ENCODE measurements at regions not wholly inside any gene's neighbourhood (a gene's known extent, or its start where the extent isn't known, plus 50 kb on each side); places are given as distances from the start of the nearest gene placed in this dataset.

GRCh38 chr1:229070168-229070567 lies 200.7 kb upstream of the RAB4A start:
- intact Hi-C loops (cut with micrococcal nuclease; ENCODE audit: unreplicated experiment) (no loop called here), in situ Hi-C loops (cut with HindIII; ENCODE audit: low pct_unique_long_range_greater_than_20kb, low sequenced_read_pairs) (no loop called here)
- DNase-seq (ENCODE audit: low read depth, low spot score) (no peak), ATAC-seq (no peak)
- H3K27me3 ChIP-seq (ENCODE audit: control insufficient read depth, insufficient read depth, low read length) = peaks cover 2% of the 10 kb centered on the region; the same call in 1 of the 2 replicates
- H3K4me1 ChIP-seq (ENCODE audit: control insufficient read depth, insufficient read depth, low read length) = no peaks in the 10 kb centered on the region
- H3K9me3 ChIP-seq (ENCODE audit: control insufficient read depth, insufficient read depth, low read depth, low read length) = no peaks in the 10 kb centered on the region
- no peak overlapping the region for H3K4me3 ChIP-seq (ENCODE audit: low read depth in 2 of 2, low read length in 2 of 2)
- no TSS peak for BruUV-seq (replicated peaks)
- no peak overlapping the region for H3K27ac ChIP-seq (ENCODE audit: low read length)
- ChIA-PET CTCF (no interaction called here), POLR2A (no interaction called here)
- H3K36me3 ChIP-seq (ENCODE audit: control insufficient read depth, insufficient read depth, low read length) = no peaks in the 10 kb centered on the region
- TF ChIP-seq CTCF (IDR thresholded peaks at IDR 0.05) (no peak), POLR2AphosphoS5 (IDR thresholded peaks at IDR 0.05; ENCODE audit: low read depth, low read length) (no peak), SIN3A (IDR thresholded peaks at IDR 0.05; ENCODE audit: borderline replicate concordance, insufficient read depth, low read depth, low read length) (no peak), TCF7L2 (IDR thresholded peaks at IDR 0.05; ENCODE audit: low read depth, low read length) (no peak), REST (IDR thresholded peaks at IDR 0.05; ENCODE audit: insufficient read depth in 1 of 2, low read depth in 2 of 2, low read length in 1 of 2) (no peak)

GRCh38 chr1:229073251-229073650 lies 197.7 kb upstream of the RAB4A start:
- CTCF ChIA-PET = no interaction called here
- ATAC-seq (no peak), DNase-seq (ENCODE audit: low read depth, low spot score) (no peak)
- POLR2A ChIA-PET = no interaction called here
- Histone ChIP-seq H3K36me3 (ENCODE audit: control insufficient read depth, insufficient read depth, low read length) (no peaks in the 10 kb centered on the region), H3K4me1 (ENCODE audit: control insufficient read depth, insufficient read depth, low read length) (no peaks in the 10 kb centered on the region), H3K27ac (ENCODE audit: low read length) (no peak overlapping the region), H3K27me3 (ENCODE audit: control insufficient read depth, insufficient read depth, low read length) (peaks cover 2% of the 10 kb centered on the region; the same call in 1 of the 2 replicates), H3K9me3 (ENCODE audit: control insufficient read depth, insufficient read depth, low read depth, low read length) (no peaks in the 10 kb centered on the region), H3K4me3 (ENCODE audit: low read depth in 2 of 2, low read length in 2 of 2) (no peak overlapping the region)
- no TSS peak for BruUV-seq (replicated peaks)
- TF ChIP-seq REST (IDR thresholded peaks at IDR 0.05; ENCODE audit: insufficient read depth in 1 of 2, low read depth in 2 of 2, low read length in 1 of 2) (no peak), SIN3A (IDR thresholded peaks at IDR 0.05; ENCODE audit: borderline replicate concordance, insufficient read depth, low read depth, low read length) (no peak), TCF7L2 (IDR thresholded peaks at IDR 0.05; ENCODE audit: low read depth, low read length) (no peak), POLR2AphosphoS5 (IDR thresholded peaks at IDR 0.05; ENCODE audit: low read depth, low read length) (no peak), CTCF (IDR thresholded peaks at IDR 0.05) (no peak)
- intact Hi-C loops (cut with micrococcal nuclease; ENCODE audit: unreplicated experiment) = no loop called here
- in situ Hi-C loops (cut with HindIII; ENCODE audit: low pct_unique_long_range_greater_than_20kb, low sequenced_read_pairs) = no loop called here

Measured in Panc1 (cell line).